ENCODE measurements at regions not wholly inside any gene's neighbourhood (a gene's known extent, or its start where the extent isn't known, plus 50 kb on each side); places are given as distances from the start of the nearest gene placed in this dataset.

- Histone ChIP-seq H3K4me1 (ENCODE audit: insufficient read depth, low read length) (no peaks in the 10 kb centered on the region), H3K27ac (ENCODE audit: low read length) (no peak overlapping the region), H3K9me3 (ENCODE audit: insufficient read depth, low read length, severe bottlenecking) (peaks cover 7% of the 10 kb centered on the region), H2AFZ (ENCODE audit: low read depth, low read length) (no peak overlapping the region), H3K27me3 (ENCODE audit: insufficient read depth, low read length, poor library complexity) (no peaks in the 10 kb centered on the region), H3K9ac (ENCODE audit: low read depth, low read length) (no peak overlapping the region), H4K20me1 (ENCODE audit: insufficient read depth, low read length) (no peaks in the 10 kb centered on the region), H3K36me3 (ENCODE audit: insufficient read depth, low read length) (no peaks in the 10 kb centered on the region), H3K79me2 (ENCODE audit: insufficient read depth, low read length) (no peaks in the 10 kb centered on the region), H3K4me2 (ENCODE audit: insufficient read depth, low read length) (no peak overlapping the region), H3K4me3 (ENCODE audit: low read depth in 1 of 2, low read length in 2 of 2) (no peak overlapping the region)
- TF ChIP-seq, protein P1, sequence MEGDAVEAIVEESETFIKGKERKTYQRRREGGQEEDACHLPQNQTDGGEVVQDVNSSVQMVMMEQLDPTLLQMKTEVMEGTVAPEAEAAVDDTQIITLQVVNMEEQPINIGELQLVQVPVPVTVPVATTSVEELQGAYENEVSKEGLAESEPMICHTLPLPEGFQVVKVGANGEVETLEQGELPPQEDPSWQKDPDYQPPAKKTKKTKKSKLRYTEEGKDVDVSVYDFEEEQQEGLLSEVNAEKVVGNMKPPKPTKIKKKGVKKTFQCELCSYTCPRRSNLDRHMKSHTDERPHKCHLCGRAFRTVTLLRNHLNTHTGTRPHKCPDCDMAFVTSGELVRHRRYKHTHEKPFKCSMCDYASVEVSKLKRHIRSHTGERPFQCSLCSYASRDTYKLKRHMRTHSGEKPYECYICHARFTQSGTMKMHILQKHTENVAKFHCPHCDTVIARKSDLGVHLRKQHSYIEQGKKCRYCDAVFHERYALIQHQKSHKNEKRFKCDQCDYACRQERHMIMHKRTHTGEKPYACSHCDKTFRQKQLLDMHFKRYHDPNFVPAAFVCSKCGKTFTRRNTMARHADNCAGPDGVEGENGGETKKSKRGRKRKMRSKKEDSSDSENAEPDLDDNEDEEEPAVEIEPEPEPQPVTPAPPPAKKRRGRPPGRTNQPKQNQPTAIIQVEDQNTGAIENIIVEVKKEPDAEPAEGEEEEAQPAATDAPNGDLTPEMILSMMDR (IDR thresholded peaks at IDR 0.05; ENCODE audit: borderline replicate concordance, extremely low read depth, low read length, poor library complexity, severe bottlenecking) = no peak
- TF ChIP-seq EZH2 (IDR thresholded peaks at IDR 0.05; ENCODE audit: borderline replicate concordance, low read depth, low read length, severe bottlenecking) = no peak
- ATAC-seq (ENCODE audit: insufficient read depth, low read depth) (no peak), DNase-seq (no peak)
Measured at GRCh38 chr7:22618528-22618927, 108.5 kb upstream of the IL6 start.

DNA sequence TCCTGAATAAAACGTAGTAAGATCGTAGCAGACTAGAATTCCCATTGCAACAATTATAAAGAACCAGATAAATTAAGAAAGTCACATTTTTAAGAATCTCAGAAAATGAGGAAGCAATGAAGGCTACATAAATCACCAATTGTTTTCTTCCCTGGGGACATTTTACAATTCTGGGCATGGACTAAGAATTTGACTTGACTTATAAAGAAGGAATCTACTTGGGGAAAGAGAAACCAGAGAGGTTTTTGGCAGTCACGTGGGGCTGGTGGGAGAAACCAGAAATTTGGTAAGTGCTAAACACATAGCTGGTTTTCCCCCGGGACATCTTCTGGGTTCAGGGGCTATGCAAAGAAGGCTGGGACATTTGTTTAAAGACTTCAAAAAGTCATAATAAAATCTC is 109.8 kb upstream of the IL6 start:
- H3K9ac ChIP-seq (ENCODE audit: low read depth, low read length) = no peak overlapping the region
- no peaks in the 10 kb centered on the region for H3K4me1 ChIP-seq (ENCODE audit: insufficient read depth, low read length)
- H3K36me3 ChIP-seq (ENCODE audit: insufficient read depth, low read length) = no peaks in the 10 kb centered on the region
- no peak for TF ChIP-seq EZH2 (IDR thresholded peaks at IDR 0.05; ENCODE audit: borderline replicate concordance, low read depth, low read length, severe bottlenecking)
- H3K4me3 ChIP-seq (ENCODE audit: low read depth in 1 of 2, low read length in 2 of 2) = no peak overlapping the region
- peaks cover 6% of the 10 kb centered on the region for H3K27me3 ChIP-seq (ENCODE audit: insufficient read depth, low read length, poor library complexity)
- no peak overlapping the region for H2AFZ ChIP-seq (ENCODE audit: low read depth, low read length)
- no peak overlapping the region for H3K4me2 ChIP-seq (ENCODE audit: insufficient read depth, low read length)
- no peak overlapping the region for H3K27ac ChIP-seq (ENCODE audit: low read length)
- H3K9me3 ChIP-seq (ENCODE audit: insufficient read depth, low read length, severe bottlenecking) = peaks cover 7% of the 10 kb centered on the region
- ATAC-seq (ENCODE audit: insufficient read depth, low read depth) (no peak), DNase-seq (no peak)
- H3K79me2 ChIP-seq (ENCODE audit: insufficient read depth, low read length) = no peaks in the 10 kb centered on the region
- no peaks in the 10 kb centered on the region for H4K20me1 ChIP-seq (ENCODE audit: insufficient read depth, low read length)

- no peak overlapping the region for H2AFZ ChIP-seq (ENCODE audit: low read depth, low read length)
- no peak for DNase-seq
- H3K9me3 ChIP-seq (ENCODE audit: insufficient read depth, low read length, severe bottlenecking) = peaks cover 7% of the 10 kb centered on the region
- no peaks in the 10 kb centered on the region for H3K36me3 ChIP-seq (ENCODE audit: insufficient read depth, low read length)
- H3K27me3 ChIP-seq (ENCODE audit: insufficient read depth, low read length, poor library complexity) = peaks cover 17% of the 10 kb centered on the region
- no peak overlapping the region for H3K4me2 ChIP-seq (ENCODE audit: insufficient read depth, low read length)
- H3K4me3 ChIP-seq (ENCODE audit: low read depth in 1 of 2, low read length in 2 of 2) = no peak overlapping the region
- no peaks in the 10 kb centered on the region for H3K4me1 ChIP-seq (ENCODE audit: insufficient read depth, low read length)
- ATAC-seq (ENCODE audit: insufficient read depth, low read depth) = no peak
- no peak for TF ChIP-seq EZH2 (IDR thresholded peaks at IDR 0.05; ENCODE audit: borderline replicate concordance, low read depth, low read length, severe bottlenecking)
- TF ChIP-seq, protein P1 (IDR thresholded peaks at IDR 0.05; ENCODE audit: borderline replicate concordance, extremely low read depth, low read length, poor library complexity, severe bottlenecking) = no peak
- H3K27ac ChIP-seq (ENCODE audit: low read length) = no peak overlapping the region
- H3K9ac ChIP-seq (ENCODE audit: low read depth, low read length) = no peak overlapping the region
- no peaks in the 10 kb centered on the region for H4K20me1 ChIP-seq (ENCODE audit: insufficient read depth, low read length)
- no peaks in the 10 kb centered on the region for H3K79me2 ChIP-seq (ENCODE audit: insufficient read depth, low read length)
Measured at GRCh38 chr7:22613496-22613895, 113.5 kb upstream of the IL6 start.

DNA sequence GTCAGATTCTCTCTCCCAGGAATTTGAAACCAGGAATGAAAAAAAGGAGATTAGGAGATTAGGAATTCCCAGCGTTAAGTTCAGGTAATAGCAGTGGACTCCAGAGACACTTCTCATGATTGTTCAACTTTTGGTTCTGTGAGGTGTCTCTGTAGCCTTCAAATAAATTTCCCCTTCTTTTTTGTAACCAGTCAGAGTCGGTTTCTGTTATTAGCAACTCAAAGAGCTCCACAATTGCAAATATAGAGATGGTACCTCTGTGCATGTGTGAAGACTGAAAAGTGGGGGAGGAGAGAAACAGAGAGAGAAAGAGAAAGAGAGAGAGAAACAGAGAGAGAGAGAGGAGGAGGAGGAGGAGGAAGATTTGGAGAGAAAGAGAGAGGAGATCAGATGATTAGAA is 112.8 kb upstream of the STEAP1B start:
- Histone ChIP-seq H3K79me2 (ENCODE audit: insufficient read depth, low read length) (no peaks in the 10 kb centered on the region), H3K4me3 (ENCODE audit: low read depth in 1 of 2, low read length in 2 of 2) (no peak overlapping the region), H3K9ac (ENCODE audit: low read depth, low read length) (no peak overlapping the region), H3K9me3 (ENCODE audit: insufficient read depth, low read length, severe bottlenecking) (peaks cover 3% of the 10 kb centered on the region), H3K27ac (ENCODE audit: low read length) (no peak overlapping the region), H3K36me3 (ENCODE audit: insufficient read depth, low read length) (no peaks in the 10 kb centered on the region), H2AFZ (ENCODE audit: low read depth, low read length) (no peak overlapping the region), H3K4me2 (ENCODE audit: insufficient read depth, low read length) (no peak overlapping the region), H3K27me3 (ENCODE audit: insufficient read depth, low read length, poor library complexity) (peaks cover 17% of the 10 kb centered on the region), H3K4me1 (ENCODE audit: insufficient read depth, low read length) (no peaks in the 10 kb centered on the region), H4K20me1 (ENCODE audit: insufficient read depth, low read length) (no peaks in the 10 kb centered on the region)
- ATAC-seq (ENCODE audit: insufficient read depth, low read depth) (no peak), DNase-seq (no peak)
- TF ChIP-seq, protein P1 (IDR thresholded peaks at IDR 0.05; ENCODE audit: borderline replicate concordance, extremely low read depth, low read length, poor library complexity, severe bottlenecking) = no peak
- TF ChIP-seq EZH2 (IDR thresholded peaks at IDR 0.05; ENCODE audit: borderline replicate concordance, low read depth, low read length, severe bottlenecking) = no peak

Data from DND-41 (cell line).